Gastroesophageal sphincter (tissue), 3 donors: ENCODE measurements at regions not wholly inside any gene's neighbourhood (a gene's known extent, or its start where the extent isn't known, plus 50 kb on each side); places are given as distances from the start of the nearest gene placed in this dataset.

ENCODE experiments used
- CTCF ChIP-seq, 4 experiments: fragments of 200-600 bp in 2 of 4; fragments of 450-650 bp in 2 of 4; sonication (generic) in 1 of 4; IDR thresholded peaks; one replicate each; pipeline ENCODE4 v1.5.1; 2017 to 2019; ENCODE audit warnings: antibody characterized with exemption in 4 of 4, mild to moderate bottlenecking in 2 of 4, moderate library complexity in 2 of 4
- EP300 ChIP-seq: sonication (generic); formaldehyde crosslinking; IDR thresholded peaks from one replicate; pipeline ENCODE4 v1.6.1; 2017; ENCODE audit warnings: antibody characterized with exemption, mild to moderate bottlenecking
- POLR2A ChIP-seq, 2 donors: fragments of 450-650 bp; IDR thresholded peaks; one replicate each; pipeline ENCODE4 v1.6.1; 2017; ENCODE audit warnings: antibody characterized with exemption in 2 of 2, mild to moderate bottlenecking in 2 of 2, moderate library complexity in 1 of 2
- POLR2AphosphoS5 ChIP-seq: sonication (generic); formaldehyde crosslinking; IDR thresholded peaks from one replicate; pipeline ENCODE4 v1.6.1; 2017; ENCODE audit warnings: antibody characterized with exemption

- TF ChIP-seq CTCF (IDR thresholded peaks at IDR 0.05) (no peak), EP300 (no peak), POLR2A (IDR thresholded peaks at IDR 0.05) (no peak), POLR2AphosphoS5 (no peak)
Observed at GRCh38 chr2:58720033-58720769, 479.1 kb upstream of the FANCL start.
